LNCAP (cell line): ENCODE measurements at regions not wholly inside any gene's neighbourhood (a gene's known extent, or its start where the extent isn't known, plus 50 kb on each side); places are given as distances from the start of the nearest gene placed in this dataset.

Experiments used
- CTCF ChIP-seq: fragments of 450-650 bp; IDR thresholded peaks from 2 replicates; pipeline ENCODE4 v1.5.1; 2017; ENCODE audit warnings: mild to moderate bottlenecking

GRCh38 chr16:76059186-76059585, 218.0 kb upstream of the CNTNAP4 start:
- TF ChIP-seq CTCF = no peak

GRCh38 chr16:76059701-76060100, 217.5 kb upstream of the CNTNAP4 start:
- no peak for TF ChIP-seq CTCF

GRCh38 chr16:76071690-76072089, 205.5 kb upstream of the CNTNAP4 start:
- TF ChIP-seq CTCF = no peak

GRCh38 chr16:76081967-76082366, 195.2 kb upstream of the CNTNAP4 start:
- no peak for TF ChIP-seq CTCF

- TF ChIP-seq CTCF = no peak
These were observed 170.6 kb upstream of the CNTNAP4 start for GRCh38 chr16:76106647-76107046.

- no peak for TF ChIP-seq CTCF
These were observed 168.7 kb upstream of the CNTNAP4 start for GRCh38 chr16:76108460-76108859.

GRCh38 chr16:76114681-76115080, 162.5 kb upstream of the CNTNAP4 start:
- TF ChIP-seq CTCF = no peak

- no peak for TF ChIP-seq CTCF
These were observed 158.9 kb upstream of the CNTNAP4 start for GRCh38 chr16:76118344-76118743.
